MG63 (cell line): ENCODE measurements at regions not wholly inside any gene's neighbourhood (a gene's known extent, or its start where the extent isn't known, plus 50 kb on each side); places are given as distances from the start of the nearest gene placed in this dataset.

ENCODE experiments used
- DNase-seq: peaks from one replicate; pipeline ENCODE4 v3.0.0-alpha.2; 2020
- H3K27me3 ChIP-seq: fragments of 250-450 bp; sonication (Bioruptor Pico); 2 replicates; pipeline ENCODE4 v1.5.1; 2020; ENCODE audit warnings: mild to moderate bottlenecking, moderate library complexity
- H3K36me3 ChIP-seq: fragments of 250-450 bp; sonication (Bioruptor Pico); 2 replicates; pipeline ENCODE4 v1.5.1; 2020; ENCODE audit warnings: mild to moderate bottlenecking, moderate library complexity
- H3K4me3 ChIP-seq: fragments of 250-450 bp; sonication (Bioruptor Pico); 2 replicates; pipeline ENCODE4 v1.5.1; 2020; ENCODE audit warnings: mild to moderate bottlenecking, moderate library complexity
- H3K9me3 ChIP-seq: fragments of 250-450 bp; sonication (Bioruptor Pico); 2 replicates; pipeline ENCODE4 v1.5.1; 2020; ENCODE audit warnings: mild to moderate bottlenecking, moderate library complexity

- H3K9me3 ChIP-seq = no peaks in the 10 kb centered on the region
- no peak for DNase-seq
- no peaks in the 10 kb centered on the region for H3K27me3 ChIP-seq
- no peaks in the 10 kb centered on the region for H3K36me3 ChIP-seq
- no peak overlapping the region for H3K4me3 ChIP-seq
Measured at GRCh38 chr2:129906139-129906860, 73.2 kb upstream of the RAB6C start.

- Histone ChIP-seq H3K9me3 (no peaks in the 10 kb centered on the region), H3K36me3 (no peaks in the 10 kb centered on the region), H3K4me3 (no peak overlapping the region), H3K27me3 (no peaks in the 10 kb centered on the region)
- DNase-seq = no peak
Measured at GRCh38 chr2:129906861-129907235, 72.6 kb upstream of the RAB6C start.

- H3K4me3 ChIP-seq = no peak overlapping the region
- H3K36me3 ChIP-seq = no peaks in the 10 kb centered on the region
- H3K9me3 ChIP-seq = no peaks in the 10 kb centered on the region
- no peak for DNase-seq
- no peaks in the 10 kb centered on the region for H3K27me3 ChIP-seq
Measured at GRCh38 chr2:129907256-129907998, 72.0 kb upstream of the RAB6C start.

GRCh38 chr2:129908721-129909373, 70.6 kb upstream of the RAB6C start:
- Histone ChIP-seq H3K9me3 (no peaks in the 10 kb centered on the region), H3K4me3 (no peak overlapping the region), H3K36me3 (no peaks in the 10 kb centered on the region), H3K27me3 (no peaks in the 10 kb centered on the region)
- DNase-seq = no peak

- no peak for DNase-seq
- Histone ChIP-seq H3K4me3 (no peak overlapping the region), H3K9me3 (no peaks in the 10 kb centered on the region)
Measured at GRCh38 chr2:129909651-129910418, 69.6 kb upstream of the RAB6C start.

GRCh38 chr2:129910446-129911362, 68.8 kb upstream of the RAB6C start:
- no peaks in the 10 kb centered on the region for H3K27me3 ChIP-seq
- DNase-seq = no peak
- H3K36me3 ChIP-seq = no peaks in the 10 kb centered on the region
- no peaks in the 10 kb centered on the region for H3K9me3 ChIP-seq
- H3K4me3 ChIP-seq = no peak overlapping the region

More at GRCh38 chr2:129909651-129910418, 69.6 kb upstream of the RAB6C start:
- Histone ChIP-seq H3K36me3 (no peaks in the 10 kb centered on the region), H3K27me3 (no peaks in the 10 kb centered on the region)

- DNase-seq = no peak
- Histone ChIP-seq H3K4me3 (no peak overlapping the region), H3K27me3 (no peaks in the 10 kb centered on the region), H3K9me3 (no peaks in the 10 kb centered on the region), H3K36me3 (no peaks in the 10 kb centered on the region)
Measured at GRCh38 chr2:129911363-129912065, 68.0 kb upstream of the RAB6C start.

GRCh38 chr2:129912066-129912820, 67.2 kb upstream of the RAB6C start:
- Histone ChIP-seq H3K4me3 (no peak overlapping the region), H3K9me3 (no peaks in the 10 kb centered on the region), H3K36me3 (no peaks in the 10 kb centered on the region), H3K27me3 (no peaks in the 10 kb centered on the region)
- no peak for DNase-seq

- Histone ChIP-seq H3K27me3 (no peaks in the 10 kb centered on the region), H3K36me3 (no peaks in the 10 kb centered on the region), H3K9me3 (peaks cover 2% of the 10 kb centered on the region; the same call in 1 of the 2 replicates), H3K4me3 (no peak overlapping the region)
- DNase-seq = no peak
Measured at GRCh38 chr2:129912871-129913694, 66.4 kb upstream of the RAB6C start.

- DNase-seq = no peak
- H3K4me3 ChIP-seq = no peak overlapping the region
- no peaks in the 10 kb centered on the region for H3K36me3 ChIP-seq
- peaks cover 4% of the 10 kb centered on the region for H3K9me3 ChIP-seq
- H3K27me3 ChIP-seq = no peaks in the 10 kb centered on the region
Measured at GRCh38 chr2:129913695-129914495, 65.6 kb upstream of the RAB6C start.

- no peak overlapping the region for H3K4me3 ChIP-seq
- no peaks in the 10 kb centered on the region for H3K36me3 ChIP-seq
- no peak for DNase-seq
- peaks cover 6% of the 10 kb centered on the region for H3K9me3 ChIP-seq
- H3K27me3 ChIP-seq = no peaks in the 10 kb centered on the region
Measured at GRCh38 chr2:129914538-129915302, 64.7 kb upstream of the RAB6C start.

GRCh38 chr2:129915303-129915840, 64.1 kb upstream of the RAB6C start:
- H3K36me3 ChIP-seq = no peaks in the 10 kb centered on the region
- DNase-seq = no peak

GRCh38 chr2:129918604-129919003, 60.9 kb upstream of the RAB6C start:
- DNase-seq = no peak
- H3K4me3 ChIP-seq = no peak overlapping the region
- peaks cover 9% of the 10 kb centered on the region for H3K9me3 ChIP-seq
- H3K36me3 ChIP-seq = no peaks in the 10 kb centered on the region
- no peaks in the 10 kb centered on the region for H3K27me3 ChIP-seq

More at GRCh38 chr2:129915303-129915840, 64.1 kb upstream of the RAB6C start:
- no peak overlapping the region for H3K4me3 ChIP-seq
- peaks cover 9% of the 10 kb centered on the region for H3K9me3 ChIP-seq
- H3K27me3 ChIP-seq = no peaks in the 10 kb centered on the region
